Astrocyte (in vitro differentiated cells and primary cell): ENCODE measurements at regions not wholly inside any gene's neighbourhood (a gene's known extent, or its start where the extent isn't known, plus 50 kb on each side); places are given as distances from the start of the nearest gene placed in this dataset.
A peak's percentile ranks its signal among the peaks of the same experiment; 100 is the strongest.

ENCODE experiments used
- DNase-seq: peaks from one replicate; pipeline ENCODE4 v3.0.0-alpha.2; 2010; ENCODE audit warnings: low read depth
- FAIRE-seq: peaks from 2 replicates; lab custom pipeline; 2011; peaks lifted over from hg19 to GRCh38; lab: Jason Lieb, UNC
- H2AFZ ChIP-seq: 2 replicates; pipeline ENCODE4 v1.6.0; 2012; ENCODE audit warnings: low read depth, low read length, inconsistent platforms
- H3K27ac ChIP-seq: 2 replicates; pipeline ENCODE4 v1.5.1; 2011; ENCODE audit warnings: low read depth, low read length, inconsistent platforms
- H3K27me3 ChIP-seq: 2 replicates; pipeline ENCODE4 v1.6.0; 2011; ENCODE audit warnings: low read length, inconsistent platforms; ENCODE audit not compliant: insufficient read depth
- H3K36me3 ChIP-seq: 2 replicates; pipeline ENCODE4 v1.5.1; 2011; ENCODE audit warnings: low read length, inconsistent platforms; ENCODE audit not compliant: insufficient read depth
- H3K4me1 ChIP-seq: 2 replicates; pipeline ENCODE4 v1.5.1; 2011; ENCODE audit warnings: low read length, inconsistent platforms; ENCODE audit not compliant: insufficient read depth
- H3K4me2 ChIP-seq: 2 replicates; pipeline ENCODE4 v1.6.0; 2012; ENCODE audit warnings: low read length, inconsistent platforms
- H3K4me3 ChIP-seq: 2 replicates; pipeline ENCODE4 v1.5.1; 2011; ENCODE audit warnings: low read depth, mild to moderate bottlenecking, low read length, inconsistent platforms; ENCODE audit not compliant: insufficient read depth
- H3K79me2 ChIP-seq: 2 replicates; pipeline ENCODE4 v1.6.0; 2012; ENCODE audit warnings: mild to moderate bottlenecking, low read length, inconsistent platforms; ENCODE audit not compliant: insufficient read depth
- H3K9ac ChIP-seq: 2 replicates; pipeline ENCODE4 v1.6.0; 2012; ENCODE audit warnings: mild to moderate bottlenecking, low read length, inconsistent platforms
- H3K9me3 ChIP-seq: 2 replicates; pipeline ENCODE4 v1.5.1; 2012; ENCODE audit warnings: low read depth, mild to moderate bottlenecking, low read length, inconsistent platforms; ENCODE audit not compliant: insufficient read depth
- H4K20me1 ChIP-seq: 2 replicates; pipeline ENCODE4 v1.6.0; 2012; ENCODE audit warnings: low read length, inconsistent platforms; ENCODE audit not compliant: insufficient read depth
- H3K27ac Mint-ChIP-seq: one replicate; pipeline ENCODE4 v1.8.0; 2021; ENCODE audit warnings: mild to moderate bottlenecking, mixed read lengths; ENCODE audit not compliant: unreplicated experiment
- H3K27me3 Mint-ChIP-seq: one replicate; pipeline ENCODE4 v1.8.0; 2021; ENCODE audit warnings: low read depth, mixed read lengths; ENCODE audit not compliant: unreplicated experiment
- H3K36me3 Mint-ChIP-seq: one replicate; pipeline ENCODE4 v1.8.0; 2021; ENCODE audit warnings: low read depth, mixed read lengths; ENCODE audit not compliant: unreplicated experiment
- H3K4me1 Mint-ChIP-seq: one replicate; pipeline ENCODE4 v1.8.0; 2021; ENCODE audit warnings: low read depth, mixed read lengths; ENCODE audit not compliant: unreplicated experiment
- H3K4me3 Mint-ChIP-seq: one replicate; pipeline ENCODE4 v1.8.0; 2021; ENCODE audit warnings: mild to moderate bottlenecking, moderate library complexity, mixed read lengths; ENCODE audit not compliant: unreplicated experiment
- H3K9me3 Mint-ChIP-seq: one replicate; pipeline ENCODE4 v1.8.0; 2021; ENCODE audit warnings: mild to moderate bottlenecking, mixed read lengths; ENCODE audit not compliant: unreplicated experiment
- EZH2 ChIP-seq: IDR thresholded peaks from 2 replicates; pipeline ENCODE4 v1.6.1; 2012; ENCODE audit warnings: mild to moderate bottlenecking, low read length, inconsistent platforms; ENCODE audit not compliant: insufficient read depth
- TF ChIP-seq, protein P1 (sequence below): IDR thresholded peaks from 2 replicates; pipeline ENCODE4 v1.5.1; 2011; ENCODE audit warnings: low read depth, mild to moderate bottlenecking, inconsistent platforms, low read length, moderate library complexity; ENCODE audit not compliant: insufficient read depth

DNA sequence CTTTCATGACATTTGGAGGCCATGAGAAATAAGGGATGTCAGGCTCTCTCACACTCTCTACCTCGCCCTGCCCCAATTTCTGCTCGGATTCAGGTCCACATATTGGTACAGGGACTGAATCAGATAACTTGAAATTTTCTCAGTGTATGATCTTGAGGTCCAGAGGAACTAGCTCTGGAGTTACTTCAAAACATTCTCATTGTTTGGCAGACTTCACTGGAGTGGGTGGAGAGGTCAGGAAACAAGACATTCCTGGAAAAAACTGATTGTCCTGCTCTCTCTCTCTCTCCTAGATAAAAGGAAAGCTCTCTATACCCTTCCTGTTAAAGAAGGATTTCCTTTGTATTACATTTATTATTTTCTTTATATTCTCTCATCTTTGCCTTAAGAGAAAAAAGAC is 428.1 kb upstream of the DACH1 start:
- Histone ChIP-seq H3K27ac (no peak overlapping the region), H2AFZ (no peak overlapping the region), H3K79me2 (no peaks in the 10 kb centered on the region), H3K27me3 (no peaks in the 10 kb centered on the region), H4K20me1 (no peaks in the 10 kb centered on the region), H3K9me3 (no peaks in the 10 kb centered on the region), H3K4me3 (no peak overlapping the region), H3K36me3 (no peaks in the 10 kb centered on the region), H3K4me1 (peaks cover 17% of the 10 kb centered on the region), H3K9ac (no peak overlapping the region), H3K4me2 (peak overlapping the region; percentile 12)
- peaks cover 33% of the 10 kb centered on the region for H3K4me1 Mint-ChIP-seq
- H3K27ac Mint-ChIP-seq: no peak overlapping the region
- no peaks in the 10 kb centered on the region for H3K36me3 Mint-ChIP-seq
- peak; percentile 84 for DNase-seq
- H3K9me3 Mint-ChIP-seq: peaks cover 9% of the 10 kb centered on the region
- no peak overlapping the region for H3K4me3 Mint-ChIP-seq
- FAIRE-seq: no peak
- H3K27me3 Mint-ChIP-seq: no peaks in the 10 kb centered on the region
- TF ChIP-seq EZH2: no peak
- TF ChIP-seq, protein P1, sequence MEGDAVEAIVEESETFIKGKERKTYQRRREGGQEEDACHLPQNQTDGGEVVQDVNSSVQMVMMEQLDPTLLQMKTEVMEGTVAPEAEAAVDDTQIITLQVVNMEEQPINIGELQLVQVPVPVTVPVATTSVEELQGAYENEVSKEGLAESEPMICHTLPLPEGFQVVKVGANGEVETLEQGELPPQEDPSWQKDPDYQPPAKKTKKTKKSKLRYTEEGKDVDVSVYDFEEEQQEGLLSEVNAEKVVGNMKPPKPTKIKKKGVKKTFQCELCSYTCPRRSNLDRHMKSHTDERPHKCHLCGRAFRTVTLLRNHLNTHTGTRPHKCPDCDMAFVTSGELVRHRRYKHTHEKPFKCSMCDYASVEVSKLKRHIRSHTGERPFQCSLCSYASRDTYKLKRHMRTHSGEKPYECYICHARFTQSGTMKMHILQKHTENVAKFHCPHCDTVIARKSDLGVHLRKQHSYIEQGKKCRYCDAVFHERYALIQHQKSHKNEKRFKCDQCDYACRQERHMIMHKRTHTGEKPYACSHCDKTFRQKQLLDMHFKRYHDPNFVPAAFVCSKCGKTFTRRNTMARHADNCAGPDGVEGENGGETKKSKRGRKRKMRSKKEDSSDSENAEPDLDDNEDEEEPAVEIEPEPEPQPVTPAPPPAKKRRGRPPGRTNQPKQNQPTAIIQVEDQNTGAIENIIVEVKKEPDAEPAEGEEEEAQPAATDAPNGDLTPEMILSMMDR: no peak

DNA sequence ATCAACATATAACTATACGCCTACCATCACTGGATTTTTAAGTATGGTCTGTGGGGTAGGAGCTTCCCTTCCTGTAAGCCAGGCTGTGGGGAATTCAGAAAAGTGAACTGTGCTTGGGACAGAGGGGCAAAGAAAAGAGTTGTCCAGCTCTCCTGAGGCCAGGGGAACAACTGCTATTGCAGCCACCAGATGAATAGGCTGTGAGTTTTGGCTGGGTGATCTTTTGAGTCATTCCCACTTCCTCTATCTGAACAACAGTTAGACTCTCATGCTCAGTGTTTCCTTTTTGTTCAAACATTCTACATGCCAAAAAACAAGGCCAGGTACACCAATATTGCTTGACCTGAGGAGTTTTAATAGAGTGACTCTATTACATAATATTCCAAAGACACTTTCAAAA is 426.2 kb upstream of the DACH1 start:
- Mint-ChIP-seq H3K27me3 (no peaks in the 10 kb centered on the region), H3K4me3 (no peak overlapping the region), H3K4me1 (peaks cover 34% of the 10 kb centered on the region), H3K9me3 (peaks cover 13% of the 10 kb centered on the region), H3K27ac (peak overlapping the region; percentile 55), H3K36me3 (no peaks in the 10 kb centered on the region)
- Histone ChIP-seq H3K27ac (no peak overlapping the region), H3K36me3 (no peaks in the 10 kb centered on the region), H3K4me3 (no peak overlapping the region), H3K9me3 (peaks cover 2% of the 10 kb centered on the region), H3K4me1 (peaks cover 17% of the 10 kb centered on the region), H3K79me2 (no peaks in the 10 kb centered on the region), H4K20me1 (no peaks in the 10 kb centered on the region), H3K9ac (no peak overlapping the region), H3K4me2 (no peak overlapping the region), H2AFZ (no peak overlapping the region), H3K27me3 (no peaks in the 10 kb centered on the region)
- DNase-seq (peak; percentile 26), FAIRE-seq (no peak)
- no peak for TF ChIP-seq EZH2
- TF ChIP-seq, protein P1: no peak

DNA sequence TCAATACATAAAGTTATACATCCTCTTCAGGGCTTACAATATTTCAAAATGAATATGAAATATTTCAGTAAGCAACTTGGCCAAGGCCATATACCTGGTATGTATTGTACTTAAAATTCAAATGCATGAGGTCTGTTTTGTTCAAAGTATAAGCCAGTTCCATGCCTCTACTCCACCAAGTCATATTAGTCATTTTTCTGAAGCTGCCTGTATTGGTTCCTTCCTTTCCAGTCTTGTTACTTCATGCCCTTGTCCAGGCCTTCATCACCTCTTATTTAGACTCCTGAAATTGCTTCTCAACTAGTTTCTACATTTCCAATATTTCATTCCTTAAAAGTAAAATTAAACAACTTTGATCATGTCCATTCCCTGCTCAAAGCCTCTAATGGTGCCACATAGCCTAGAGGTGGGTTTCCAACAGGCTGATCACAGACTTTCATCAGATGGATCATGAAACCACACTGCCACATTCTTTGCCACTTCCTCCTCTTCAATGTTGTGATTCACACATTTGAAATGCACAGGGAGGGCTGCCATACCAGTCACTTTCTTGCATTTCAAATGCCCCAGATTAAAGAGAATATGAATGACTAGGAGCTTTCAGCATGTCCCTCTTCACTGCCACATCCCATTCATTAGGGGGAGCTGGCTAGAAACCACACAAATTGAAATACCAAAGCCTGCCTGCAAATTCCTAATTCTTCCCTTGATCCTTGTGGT is 424.1 kb upstream of the DACH1 start:
- Histone ChIP-seq H3K4me2 (peak overlapping the region; percentile 56), H4K20me1 (no peaks in the 10 kb centered on the region), H3K36me3 (no peaks in the 10 kb centered on the region), H3K27ac (peak overlapping the region; percentile 52), H3K9ac (no peak overlapping the region), H3K4me1 (peaks cover 17% of the 10 kb centered on the region), H3K79me2 (no peaks in the 10 kb centered on the region), H3K4me3 (no peak overlapping the region), H2AFZ (no peak overlapping the region), H3K27me3 (no peaks in the 10 kb centered on the region), H3K9me3 (peaks cover 2% of the 10 kb centered on the region)
- Mint-ChIP-seq H3K36me3 (no peaks in the 10 kb centered on the region), H3K4me3 (no peak overlapping the region), H3K9me3 (peaks cover 13% of the 10 kb centered on the region), H3K27me3 (no peaks in the 10 kb centered on the region), H3K4me1 (peaks cover 34% of the 10 kb centered on the region), H3K27ac (peak overlapping the region; percentile 100)
- TF ChIP-seq EZH2: no peak
- TF ChIP-seq, protein P1: peak; percentile 24
- DNase-seq (peak; percentile 91), FAIRE-seq (peak; percentile 67)
